Liver (tissue), 8 donors: ENCODE measurements at regions not wholly inside any gene's neighbourhood (a gene's known extent, or its start where the extent isn't known, plus 50 kb on each side); places are given as distances from the start of the nearest gene placed in this dataset.

Source experiments
- DNase-seq: peaks from one replicate; pipeline ENCODE4 v3.0.0-alpha.2; 2017; ENCODE audit warnings: low spot score
- H3K27ac ChIP-seq, 2 donors: one replicate each; pipeline ENCODE4 v1.7.0; 2013; ENCODE audit warnings: inconsistent platforms in 2 of 2, low read length in 2 of 2, control low read depth in 1 of 2, low read depth in 1 of 2, mild to moderate bottlenecking in 1 of 2
- H3K27me3 ChIP-seq, 4 donors: one replicate each; pipeline versions ENCODE4 v1.6.1 to v1.7.0; 2013; ENCODE audit warnings: low read length in 3 of 4, inconsistent platforms in 1 of 4, mild to moderate bottlenecking in 1 of 4, moderate library complexity in 1 of 4; ENCODE audit not compliant: control insufficient read depth in 4 of 4, insufficient read depth in 4 of 4
- H3K36me3 ChIP-seq, 4 donors: one replicate each; pipeline versions ENCODE4 v1.6.1 to v1.7.0; 2013; ENCODE audit warnings: low read length in 3 of 4, mild to moderate bottlenecking in 3 of 4, low read depth in 1 of 4, moderate library complexity in 1 of 4; ENCODE audit not compliant: control insufficient read depth in 4 of 4, insufficient read depth in 3 of 4
- H3K4me1 ChIP-seq, 4 donors: one replicate each; pipeline versions ENCODE4 v1.6.1 to v1.7.0; 2013; ENCODE audit warnings: low read length in 3 of 4, mild to moderate bottlenecking in 3 of 4, moderate library complexity in 1 of 4; ENCODE audit not compliant: control insufficient read depth in 4 of 4, insufficient read depth in 4 of 4
- H3K4me3 ChIP-seq, 3 donors: one replicate each; pipeline versions ENCODE4 v1.6.1 to v1.7.0; 2013; ENCODE audit warnings: low read length in 3 of 3, control low read depth in 1 of 3, low read depth in 1 of 3, mild to moderate bottlenecking in 1 of 3
- H3K9ac ChIP-seq, 2 donors: one replicate each; pipeline ENCODE4 v1.7.0; 2013; ENCODE audit warnings: low read length in 2 of 2, mild to moderate bottlenecking in 2 of 2, moderate library complexity in 2 of 2, control low read depth in 1 of 2, low read depth in 1 of 2
- H3K9me3 ChIP-seq, 4 donors: one replicate each; pipeline versions ENCODE4 v1.6.1 to v1.7.0; 2013; ENCODE audit warnings: low read length in 3 of 4; ENCODE audit not compliant: control insufficient read depth in 4 of 4
- ATF3 ChIP-seq: IDR thresholded peaks from 2 replicates; pipeline ENCODE4 v1.6.1; 2016; ENCODE audit warnings: antibody characterized with exemption
- CTCF ChIP-seq: fragments of 150-350 bp; IDR thresholded peaks from 2 replicates; pipeline ENCODE4 v1.5.1; 2017; ENCODE audit warnings: improper control_type of control experiment, low read depth, low read length; ENCODE audit not compliant: missing input control
- EGR1 ChIP-seq, 2 donors: IDR thresholded peaks; 2 replicates each; pipeline ENCODE4 v1.6.1; 2016 to 2018; ENCODE audit warnings: antibody characterized with exemption in 2 of 2, low read depth in 2 of 2
- FOXA1 ChIP-seq: IDR thresholded peaks from 2 replicates; pipeline ENCODE4 v1.6.1; 2016; ENCODE audit warnings: antibody characterized with exemption
- FOXA2 ChIP-seq: IDR thresholded peaks from 2 replicates; pipeline ENCODE4 v1.6.1; 2016; ENCODE audit warnings: antibody characterized with exemption
- GABPA ChIP-seq, 2 donors: IDR thresholded peaks in 1 of 2; conservative IDR thresholded peaks in 1 of 2; 2 replicates each; pipeline ENCODE4 v1.6.1; 2016; ENCODE audit warnings: antibody characterized with exemption in 2 of 2, mild to moderate bottlenecking in 1 of 2, moderate library complexity in 1 of 2
- HNF4A ChIP-seq, 2 donors: conservative IDR thresholded peaks; 2 replicates each; pipeline ENCODE4 v1.6.1; 2016; ENCODE audit warnings: antibody characterized with exemption in 2 of 2, mild to moderate bottlenecking in 2 of 2
- HNF4G ChIP-seq: IDR thresholded peaks from 2 replicates; pipeline ENCODE4 v1.6.1; 2016; ENCODE audit warnings: antibody characterized with exemption
- JUND ChIP-seq, 2 donors: IDR thresholded peaks; 2 replicates each; pipeline ENCODE4 v1.6.1; 2016; ENCODE audit warnings: antibody characterized with exemption in 2 of 2
- MAX ChIP-seq: IDR thresholded peaks from 2 replicates; pipeline ENCODE4 v1.6.1; 2016; ENCODE audit warnings: antibody characterized with exemption
- NR2F2 ChIP-seq: IDR thresholded peaks from 2 replicates; pipeline ENCODE4 v1.6.1; 2016; ENCODE audit warnings: antibody characterized with exemption
- RAD21 ChIP-seq, 2 donors: IDR thresholded peaks; 2 replicates each; pipeline ENCODE4 v1.6.1; 2016; ENCODE audit warnings: antibody characterized with exemption in 2 of 2, mild to moderate bottlenecking in 2 of 2
- REST ChIP-seq: IDR thresholded peaks from 2 replicates; pipeline ENCODE4 v1.6.1; 2016; ENCODE audit warnings: antibody characterized with exemption, mild to moderate bottlenecking
- RXRA ChIP-seq, 2 donors: IDR thresholded peaks; 2 replicates each; pipeline ENCODE4 v1.6.1; 2017 to 2018; ENCODE audit warnings: antibody characterized with exemption in 2 of 2, mild to moderate bottlenecking in 1 of 2
- SP1 ChIP-seq: IDR thresholded peaks from 2 replicates; pipeline ENCODE4 v1.6.1; 2018; ENCODE audit warnings: antibody characterized with exemption, mild to moderate bottlenecking
- TAF1 ChIP-seq: conservative IDR thresholded peaks from 2 replicates; pipeline ENCODE4 v1.6.1; 2016; ENCODE audit warnings: antibody characterized with exemption, mild to moderate bottlenecking
- YY1 ChIP-seq: IDR thresholded peaks from 2 replicates; pipeline ENCODE4 v1.6.1; 2016; ENCODE audit warnings: antibody characterized with exemption, mild to moderate bottlenecking
- ZBTB33 ChIP-seq: IDR thresholded peaks from 2 replicates; pipeline ENCODE4 v1.6.1; 2016; ENCODE audit warnings: antibody characterized with exemption
- WGBS: extraction: QIAGEN DNeasy Blood & Tissue Kit; methylation state at CpG from one replicate; pipeline ENCODE4 v1.1.7; 2013; 5-methylcytosine and 5-hydroxymethylcytosine counted together
- donor health status: healthy.
- donor health status: healthy.
- donor health status: healthy.
- donor health status: healthy.
- donor health status: healthy.

- 82% methylated on average over 1 of the region's 1 CpG for WGBS
- Histone ChIP-seq H3K27ac (no peak overlapping the region), H3K36me3 (no peaks in the 10 kb centered on the region), H3K9ac (no peak overlapping the region), H3K27me3 (no peaks in the 10 kb centered on the region), H3K4me1 (no peaks in the 10 kb centered on the region), H3K4me3 (no peak overlapping the region), H3K9me3 (no peaks in the 10 kb centered on the region)
- TF ChIP-seq RXRA (IDR thresholded peaks at IDR 0.05) (no peak), HNF4A (conservative IDR thresholded peaks at IDR 0.05) (no peak), RAD21 (IDR thresholded peaks at IDR 0.05) (no peak), YY1 (no peak), HNF4G (no peak), REST (no peak), SP1 (no peak), ZBTB33 (no peak), ATF3 (no peak), NR2F2 (no peak), FOXA1 (no peak), MAX (no peak), FOXA2 (no peak), CTCF (no peak), TAF1 (no peak), EGR1 (IDR thresholded peaks at IDR 0.05; ENCODE audit: low read depth in 2 of 2) (no peak), JUND (IDR thresholded peaks at IDR 0.05) (no peak), GABPA (IDR thresholded peaks at IDR 0.05 in 1 of 2, conservative IDR thresholded peaks at IDR 0.05 in 1 of 2) (no peak)
- DNase-seq: no peak
Observed at GRCh38 chr2:156181208-156181607, 151.3 kb downstream of the NR4A2 start.
